Astrocyte of the spinal cord (primary cell): ENCODE measurements at regions not wholly inside any gene's neighbourhood (a gene's known extent, or its start where the extent isn't known, plus 50 kb on each side); places are given as distances from the start of the nearest gene placed in this dataset.

ENCODE experiments used
- DNase-seq: peaks from one replicate; pipeline ENCODE4 v3.0.0; 2011; ENCODE audit warnings: low read depth, low spot score
- H3K4me3 ChIP-seq: 2 replicates; pipeline ENCODE4 v1.5.1; 2011; ENCODE audit warnings: low read depth, mild to moderate bottlenecking, low read length, moderate library complexity
- in situ Hi-C: cut with HindIII; loops from 2 replicates; pipeline ENCODE4 v1.10.0; 2017; ENCODE audit warnings: low sequenced_read_pairs
- TF ChIP-seq, protein P1 (sequence below): IDR thresholded peaks from 2 replicates; pipeline ENCODE4 v1.5.1; 2012; ENCODE audit warnings: low read depth, mild to moderate bottlenecking, low read length, inconsistent platforms

DNA sequence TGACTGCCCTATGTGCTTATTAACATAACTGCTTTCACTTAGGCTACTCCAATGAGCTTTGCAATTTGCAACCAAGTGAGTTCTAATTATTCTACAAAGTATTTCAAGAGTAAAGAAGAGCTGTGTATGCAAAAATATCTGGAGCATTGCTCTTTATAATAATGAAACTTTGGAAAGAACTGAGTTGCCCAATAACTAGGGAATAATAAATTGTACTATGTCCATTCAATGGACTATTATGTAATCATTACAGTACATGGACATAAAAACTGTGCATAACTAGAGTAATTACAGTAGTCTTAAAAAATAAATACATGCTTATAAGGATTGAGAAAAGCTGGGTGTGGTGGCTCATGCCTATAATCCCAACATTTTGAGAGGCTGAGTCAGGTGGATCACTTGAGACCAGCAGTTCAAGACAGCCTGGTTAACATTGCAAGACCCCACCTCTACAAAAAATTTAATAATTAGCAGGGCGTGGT is 70.3 kb upstream of the JAK1 start:
- TF ChIP-seq, protein P1, sequence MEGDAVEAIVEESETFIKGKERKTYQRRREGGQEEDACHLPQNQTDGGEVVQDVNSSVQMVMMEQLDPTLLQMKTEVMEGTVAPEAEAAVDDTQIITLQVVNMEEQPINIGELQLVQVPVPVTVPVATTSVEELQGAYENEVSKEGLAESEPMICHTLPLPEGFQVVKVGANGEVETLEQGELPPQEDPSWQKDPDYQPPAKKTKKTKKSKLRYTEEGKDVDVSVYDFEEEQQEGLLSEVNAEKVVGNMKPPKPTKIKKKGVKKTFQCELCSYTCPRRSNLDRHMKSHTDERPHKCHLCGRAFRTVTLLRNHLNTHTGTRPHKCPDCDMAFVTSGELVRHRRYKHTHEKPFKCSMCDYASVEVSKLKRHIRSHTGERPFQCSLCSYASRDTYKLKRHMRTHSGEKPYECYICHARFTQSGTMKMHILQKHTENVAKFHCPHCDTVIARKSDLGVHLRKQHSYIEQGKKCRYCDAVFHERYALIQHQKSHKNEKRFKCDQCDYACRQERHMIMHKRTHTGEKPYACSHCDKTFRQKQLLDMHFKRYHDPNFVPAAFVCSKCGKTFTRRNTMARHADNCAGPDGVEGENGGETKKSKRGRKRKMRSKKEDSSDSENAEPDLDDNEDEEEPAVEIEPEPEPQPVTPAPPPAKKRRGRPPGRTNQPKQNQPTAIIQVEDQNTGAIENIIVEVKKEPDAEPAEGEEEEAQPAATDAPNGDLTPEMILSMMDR = no peak
- DNase-seq = no peak
- H3K4me3 ChIP-seq = no peak overlapping the region
- in situ Hi-C loops = no loop called here

DNA sequence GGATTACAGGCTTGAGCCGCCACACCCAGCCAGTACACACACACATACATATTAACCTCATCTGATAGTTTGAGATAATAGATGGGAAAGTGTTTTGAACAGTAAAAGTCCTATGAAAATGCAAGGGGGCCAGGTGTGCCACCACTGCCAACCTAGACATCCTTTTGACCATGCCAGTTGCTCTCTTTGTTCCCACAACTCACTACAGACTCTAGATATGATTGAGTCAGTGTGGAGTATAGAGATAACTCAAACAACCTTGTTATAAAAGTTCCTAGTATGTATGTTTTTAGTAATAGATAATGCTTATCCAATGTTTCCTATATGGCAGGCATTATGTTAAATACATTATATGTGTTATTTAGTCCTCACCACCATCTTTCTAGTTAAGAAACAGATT is 72.7 kb upstream of the JAK1 start:
- no peak for DNase-seq
- no peak overlapping the region for H3K4me3 ChIP-seq
- TF ChIP-seq, protein P1 = no peak
- in situ Hi-C loops = no loop called here

DNA sequence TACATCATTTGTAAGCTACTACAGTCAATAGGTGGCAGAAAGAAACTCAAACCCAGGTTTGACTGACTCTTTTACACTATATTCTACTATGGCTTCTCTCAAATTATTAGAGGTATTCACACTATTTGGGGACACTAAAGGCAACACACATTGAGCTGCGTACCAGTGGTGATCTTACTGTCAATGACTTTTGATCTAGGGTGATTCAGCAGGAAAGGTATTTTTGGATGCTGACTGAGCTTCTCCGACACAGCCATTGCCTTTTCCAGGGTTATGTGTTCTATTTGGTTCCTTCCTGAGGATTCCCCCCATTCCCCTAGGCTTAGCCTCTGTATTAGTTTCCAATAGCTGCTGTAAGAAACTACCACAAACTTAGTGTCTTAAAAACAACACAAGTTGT is 73.2 kb upstream of the JAK1 start:
- in situ Hi-C loops = no loop called here
- no peak overlapping the region for H3K4me3 ChIP-seq
- no peak for DNase-seq
- TF ChIP-seq, protein P1 = no peak

DNA sequence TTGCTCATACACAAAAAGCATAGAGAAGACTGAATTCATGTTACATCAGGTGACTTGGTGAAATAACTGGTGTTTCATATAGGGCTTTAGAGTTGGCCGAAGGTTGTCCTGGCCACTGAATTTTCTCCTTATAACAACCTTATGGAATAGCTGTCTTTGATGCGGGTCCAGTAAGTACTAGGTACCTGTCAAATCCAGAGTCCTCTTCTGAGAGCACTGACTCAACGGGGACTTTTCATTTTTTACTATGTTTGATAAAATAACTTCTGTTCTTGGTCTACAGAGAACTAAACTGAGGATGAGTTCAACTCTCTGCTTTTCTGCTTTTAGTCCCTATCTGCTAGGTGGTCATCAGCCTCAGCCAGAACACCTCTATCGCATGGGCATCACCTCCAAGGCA is 76.1 kb upstream of the JAK1 start:
- in situ Hi-C loops = no loop called here
- TF ChIP-seq, protein P1 = no peak
- DNase-seq = no peak
- no peak overlapping the region for H3K4me3 ChIP-seq

DNA sequence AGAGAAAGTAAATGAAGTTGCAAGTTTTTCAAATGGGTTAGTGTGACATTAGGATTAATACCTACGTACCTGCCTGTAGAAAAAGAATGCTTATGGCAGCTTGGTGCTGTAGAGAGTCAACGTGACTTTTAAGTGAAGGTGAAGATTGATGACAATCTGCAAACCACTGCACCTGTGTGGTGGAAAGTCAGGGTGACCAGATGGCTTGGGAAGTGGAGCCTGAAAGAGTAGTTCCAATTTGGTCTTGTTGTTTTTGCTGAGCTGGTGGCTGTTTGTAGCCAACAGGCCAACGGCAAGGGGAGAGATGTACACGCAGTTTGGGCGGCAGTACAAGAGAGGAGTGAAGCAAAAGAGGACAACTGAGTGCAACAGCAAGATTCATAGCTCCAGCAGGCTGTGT is 78.1 kb upstream of the JAK1 start:
- no peak for DNase-seq
- in situ Hi-C loops = no loop called here
- TF ChIP-seq, protein P1 = no peak
- no peak overlapping the region for H3K4me3 ChIP-seq

DNA sequence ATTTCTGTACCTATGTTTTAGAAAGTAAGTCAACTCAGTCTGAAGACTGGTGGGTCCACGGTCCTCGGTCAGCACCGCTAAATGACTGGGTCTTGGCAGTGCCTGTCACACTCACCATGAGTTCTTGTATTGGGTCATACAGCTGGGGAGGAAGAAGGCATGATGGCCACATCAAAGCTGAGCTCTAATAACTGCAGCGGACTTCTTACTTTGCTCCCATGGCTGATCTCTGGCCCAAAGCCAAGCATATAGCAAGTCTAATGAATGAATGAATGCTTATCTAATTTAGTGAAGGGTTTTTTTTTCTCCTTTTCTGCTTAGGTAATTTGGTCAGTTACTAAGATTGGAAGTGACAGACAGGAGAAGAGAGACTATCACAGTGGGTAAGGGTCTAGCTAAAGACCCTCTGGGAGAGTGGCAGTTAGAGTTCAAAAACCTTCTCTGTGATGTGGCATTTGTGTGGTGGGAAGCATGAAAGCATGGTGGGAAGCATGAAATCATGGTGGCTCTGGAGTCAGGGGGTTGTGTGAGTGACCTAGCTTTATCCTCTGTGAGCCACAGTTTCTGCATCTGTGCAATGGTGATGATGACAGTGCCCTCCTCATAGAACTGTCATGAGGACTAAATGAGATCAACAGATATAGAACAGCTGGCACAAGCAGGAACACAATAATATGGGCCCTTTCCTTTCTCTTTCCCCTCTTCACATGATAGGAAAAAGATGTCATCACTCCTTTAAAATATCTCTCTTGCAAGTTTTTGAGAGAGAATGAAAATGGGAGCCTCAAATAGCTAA is 78.9 kb upstream of the JAK1 start:
- no peak overlapping the region for H3K4me3 ChIP-seq
- TF ChIP-seq, protein P1 = no peak
- in situ Hi-C loops = no loop called here
- no peak for DNase-seq
